Activated gamma-delta T cell treated with anti-CD3 and anti-CD28 coated beads, Interleukin-2, amount 50 U/mL, for 16 hours (primary cell): ENCODE measurements at regions not wholly inside any gene's neighbourhood (a gene's known extent, or its start where the extent isn't known, plus 50 kb on each side); places are given as distances from the start of the nearest gene placed in this dataset.

Experiments
- DNase-seq: peaks from one replicate; pipeline ENCODE4 v3.0.0-alpha.2; 2020; ENCODE audit warnings: low read depth

DNA sequence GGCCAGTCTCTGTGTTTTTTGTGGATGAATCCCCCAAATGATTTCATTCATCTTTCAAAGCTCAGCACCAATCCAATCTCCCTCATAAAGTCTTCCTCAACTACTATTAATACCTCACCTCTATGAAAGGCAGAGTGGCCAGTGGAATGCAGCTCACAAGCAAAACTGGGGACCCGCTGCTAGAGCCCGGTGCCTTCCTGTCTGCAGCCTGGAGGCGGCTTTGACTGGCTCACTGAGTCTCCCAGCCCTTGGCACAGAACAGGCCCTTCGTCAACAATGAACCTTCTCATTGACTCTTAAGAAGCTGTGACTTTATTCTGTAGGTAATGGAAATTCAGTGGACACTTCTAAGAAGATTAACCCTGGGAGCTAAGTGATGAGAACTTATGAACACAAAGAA, 86.8 kb upstream of the RAB4A start:
- DNase-seq, result no peak

DNA sequence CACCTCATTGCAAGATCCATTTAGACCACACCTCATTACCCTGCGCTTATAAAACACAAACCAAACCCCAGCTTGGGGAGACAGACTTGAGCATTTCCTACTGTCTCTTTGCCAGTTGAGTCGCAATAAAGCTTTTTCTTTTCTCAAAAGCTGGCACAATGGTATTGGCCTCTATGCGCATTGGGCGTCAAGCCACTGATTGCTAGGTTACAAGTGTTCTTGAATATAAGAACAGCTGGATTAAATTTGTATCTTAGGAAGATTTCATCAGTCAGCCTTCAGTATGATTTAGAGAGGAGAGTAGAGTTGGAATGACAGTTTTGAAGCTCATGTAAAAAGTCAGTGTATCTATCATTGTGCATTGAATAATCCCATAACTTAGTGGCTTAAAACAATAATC, 84.9 kb upstream of the RAB4A start:
- DNase-seq, result no peak

DNA sequence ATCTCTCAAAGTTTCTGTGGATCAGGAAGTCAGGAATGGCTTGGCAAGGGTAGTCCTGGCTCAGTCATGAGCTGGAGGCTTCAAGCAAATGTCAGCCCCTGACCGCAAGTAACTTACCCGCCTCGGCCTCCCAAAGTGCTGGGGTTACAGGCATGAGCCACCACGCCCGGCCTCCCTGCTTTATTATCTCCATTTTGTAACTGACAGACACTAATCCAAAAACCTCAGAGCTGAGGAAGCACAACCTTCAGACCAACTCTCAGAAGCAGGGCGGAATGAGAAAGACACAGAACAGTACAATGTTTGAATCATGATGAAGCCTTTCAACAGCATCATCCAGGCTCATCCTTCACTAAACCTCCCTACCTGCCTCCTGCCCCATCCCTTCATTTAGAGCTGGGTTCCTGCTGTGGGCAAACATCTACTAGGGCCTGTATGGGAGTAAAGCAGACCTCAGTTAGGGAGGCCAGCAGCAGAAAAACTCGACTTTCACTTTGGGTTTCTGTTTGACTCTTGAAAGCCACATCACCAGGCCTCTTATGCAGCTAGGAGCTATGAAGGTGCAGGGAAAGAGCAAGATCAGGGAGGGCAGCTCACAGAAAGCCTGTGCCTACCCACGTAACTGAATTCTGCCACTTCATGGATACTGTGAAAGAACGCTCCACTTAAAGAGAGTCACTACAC, 84.4 kb upstream of the RAB4A start:
- no peak for DNase-seq

DNA sequence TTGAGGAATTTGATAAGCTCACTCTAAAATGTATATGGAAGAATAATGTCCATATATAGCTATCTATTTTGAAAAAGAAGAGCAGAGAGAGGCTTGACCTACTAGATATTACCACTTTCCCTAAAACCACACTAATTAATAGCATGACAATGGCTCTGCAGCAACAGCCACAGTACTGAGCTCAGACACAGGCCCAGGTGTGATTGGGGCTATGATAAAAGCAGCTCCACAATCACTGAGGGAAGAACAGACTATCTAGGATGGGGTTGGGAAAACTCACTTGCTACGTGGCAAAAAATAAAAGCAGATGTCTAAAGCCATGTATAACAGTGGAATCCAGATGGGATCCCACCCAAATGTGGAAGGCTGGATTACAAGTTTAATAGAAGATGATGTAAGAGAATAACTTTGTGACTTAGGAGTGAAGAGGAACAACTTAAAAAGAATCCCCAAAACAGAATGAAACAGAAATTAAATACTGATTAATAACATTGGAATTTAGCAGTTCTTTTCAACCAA, 80.8 kb upstream of the RAB4A start:
- no peak for DNase-seq

DNA sequence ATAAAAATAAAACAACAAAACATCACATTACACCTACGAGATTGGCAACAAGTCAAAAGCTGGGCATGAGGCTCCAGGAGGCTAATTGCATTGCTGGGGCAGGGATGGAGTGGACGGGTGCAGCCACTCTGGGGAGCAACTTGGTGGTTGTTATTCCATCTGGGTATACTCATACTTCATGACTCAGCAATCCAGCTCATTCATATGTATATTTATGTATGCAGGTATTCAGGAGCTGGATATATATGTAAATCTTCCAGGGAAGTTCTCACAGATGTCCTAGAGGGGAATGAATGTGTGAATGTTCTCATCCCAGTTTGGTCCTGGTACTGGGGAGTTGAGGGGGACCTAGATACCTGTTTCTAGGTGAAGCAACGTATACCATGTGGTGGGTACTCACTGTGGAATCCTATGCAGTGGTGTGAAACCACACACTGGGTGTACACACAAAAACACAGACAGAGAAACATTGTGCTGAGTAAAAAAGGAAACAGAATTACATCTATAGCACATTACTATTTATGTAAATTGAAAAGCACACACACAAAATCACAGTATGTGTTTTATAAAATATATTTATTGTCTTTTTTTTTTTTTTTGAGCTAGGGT, 79.7 kb upstream of the RAB4A start:
- DNase-seq, result no peak

DNA sequence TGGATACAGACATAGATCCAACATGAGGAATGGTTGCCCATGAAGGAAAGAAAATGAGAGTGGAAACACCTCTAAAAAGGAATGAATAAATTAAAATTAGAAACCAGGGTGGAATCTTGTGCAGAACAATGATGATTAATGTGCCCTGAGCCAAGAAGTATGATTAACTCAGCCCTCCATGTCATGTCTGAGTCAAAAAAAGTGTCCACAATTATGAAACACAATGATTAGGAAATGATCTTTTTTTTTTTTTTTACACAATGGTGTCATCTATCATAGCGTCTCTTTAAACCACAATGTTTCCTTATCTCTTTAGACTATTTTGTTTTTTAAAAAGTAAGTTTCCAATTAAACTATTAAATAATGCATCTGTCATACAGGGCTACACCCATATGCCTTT, 78.9 kb upstream of the RAB4A start:
- no peak for DNase-seq

DNA sequence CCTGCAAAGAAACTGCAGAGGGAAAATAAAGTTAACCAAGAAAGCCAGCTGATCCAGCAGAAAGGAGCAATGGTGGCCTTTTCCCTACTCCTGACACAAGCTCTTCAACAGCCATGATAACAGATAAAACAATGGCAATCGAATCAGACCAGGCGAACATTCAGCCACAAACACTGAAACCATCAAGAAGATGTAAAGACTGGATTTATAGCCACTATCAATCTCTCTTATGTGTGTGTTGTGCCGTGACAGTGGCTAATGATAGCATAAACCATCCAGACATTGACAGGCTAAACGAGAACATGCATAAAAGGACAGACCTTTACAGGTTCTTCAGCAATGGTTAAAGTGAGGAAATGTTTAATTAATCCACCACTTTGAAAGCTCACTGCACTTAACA, 78.1 kb upstream of the RAB4A start:
- DNase-seq, result no peak

DNA sequence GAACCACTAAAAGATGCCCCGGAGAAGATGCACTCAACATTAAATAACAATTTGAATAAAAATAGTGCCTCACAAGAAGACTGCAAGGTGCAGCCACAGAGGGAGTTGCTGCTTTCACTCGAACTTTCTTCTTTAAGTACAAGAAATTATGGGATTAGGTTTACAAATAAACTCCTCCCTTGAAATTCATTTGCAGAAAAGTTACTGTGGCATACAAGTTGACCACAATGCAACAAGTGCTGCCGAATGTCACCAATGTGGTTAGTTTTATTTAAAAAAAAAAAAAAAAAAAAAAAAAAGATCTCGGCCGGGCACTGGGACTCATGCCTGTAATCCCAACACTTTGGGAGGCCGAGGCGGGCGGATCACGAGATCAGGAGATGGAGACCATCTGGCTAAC, 76.8 kb upstream of the RAB4A start:
- DNase-seq, result no peak

DNA sequence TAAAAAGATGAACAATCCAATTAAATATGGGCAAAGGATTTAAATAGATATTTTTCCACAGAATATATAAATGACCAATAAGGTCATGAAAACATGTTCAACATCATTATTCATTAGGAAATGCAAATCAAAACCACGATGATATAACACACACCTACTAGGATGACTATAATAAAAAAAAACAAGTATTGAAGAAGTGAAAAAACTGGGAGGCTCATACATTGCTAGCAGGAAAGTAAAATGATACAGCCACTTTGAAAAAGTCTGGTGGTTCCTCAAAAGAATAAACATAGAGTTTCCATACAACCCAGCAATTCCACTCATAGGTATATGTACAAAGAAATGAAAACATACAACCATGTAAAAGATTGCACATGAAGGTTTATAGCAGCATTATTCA, 75.7 kb upstream of the RAB4A start:
- no peak for DNase-seq

DNA sequence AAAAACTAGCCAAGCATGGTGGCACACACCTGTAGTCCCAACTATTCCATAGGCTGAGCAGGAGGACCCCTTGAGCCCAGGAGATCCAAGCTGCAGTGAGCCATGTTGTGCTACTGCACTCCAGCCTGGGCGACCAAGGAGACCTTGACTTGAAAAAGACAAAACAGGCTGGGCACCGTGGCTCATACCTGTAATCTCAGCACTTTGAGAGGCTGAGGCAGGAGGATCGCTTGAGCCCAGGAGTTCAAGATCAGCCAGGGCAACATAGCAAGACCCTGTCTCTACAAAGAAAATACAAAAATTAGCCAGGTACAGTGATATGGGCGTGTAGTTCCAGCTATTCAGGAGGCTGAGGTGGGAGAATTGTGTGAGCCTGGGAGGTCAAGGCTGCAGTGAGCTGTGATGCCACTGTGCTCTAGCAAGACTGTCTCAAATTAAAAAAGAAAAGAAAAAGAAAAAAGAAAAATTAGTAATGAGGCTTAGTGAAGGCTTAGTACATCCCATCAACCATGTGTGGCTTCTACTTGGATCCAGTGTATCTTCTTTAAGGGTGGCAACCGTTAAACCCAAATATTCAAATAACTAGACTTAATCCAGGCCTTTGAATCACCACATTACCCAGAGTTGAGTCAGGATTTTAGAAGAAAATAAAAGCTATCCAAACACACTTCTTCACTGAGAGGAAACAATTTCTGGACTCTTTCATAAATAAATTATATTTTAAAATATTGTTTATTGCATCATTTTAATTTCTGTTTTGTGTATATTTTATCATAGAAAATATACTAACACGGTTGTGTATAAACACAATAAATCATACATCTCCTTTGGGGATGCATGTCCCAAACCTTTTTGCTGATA, 74.3 kb upstream of the RAB4A start:
- DNase-seq, result no peak

DNA sequence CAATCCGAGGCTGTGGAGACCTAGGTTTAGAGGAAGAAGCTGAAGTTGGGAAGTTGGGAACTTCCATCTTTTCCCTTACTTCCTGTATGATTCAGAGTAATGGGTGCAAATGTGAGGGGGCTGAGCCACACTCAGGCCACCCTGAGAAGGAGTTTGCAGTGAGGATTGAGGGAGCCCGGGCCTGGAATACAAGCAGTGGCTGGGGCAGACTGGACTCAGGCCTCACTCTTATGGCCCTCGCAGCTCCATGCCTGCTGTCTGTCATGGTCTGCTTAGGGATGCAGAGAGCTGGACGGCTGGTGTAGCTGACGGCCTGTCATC, 73.7 kb upstream of the RAB4A start:
- DNase-seq, result no peak

DNA sequence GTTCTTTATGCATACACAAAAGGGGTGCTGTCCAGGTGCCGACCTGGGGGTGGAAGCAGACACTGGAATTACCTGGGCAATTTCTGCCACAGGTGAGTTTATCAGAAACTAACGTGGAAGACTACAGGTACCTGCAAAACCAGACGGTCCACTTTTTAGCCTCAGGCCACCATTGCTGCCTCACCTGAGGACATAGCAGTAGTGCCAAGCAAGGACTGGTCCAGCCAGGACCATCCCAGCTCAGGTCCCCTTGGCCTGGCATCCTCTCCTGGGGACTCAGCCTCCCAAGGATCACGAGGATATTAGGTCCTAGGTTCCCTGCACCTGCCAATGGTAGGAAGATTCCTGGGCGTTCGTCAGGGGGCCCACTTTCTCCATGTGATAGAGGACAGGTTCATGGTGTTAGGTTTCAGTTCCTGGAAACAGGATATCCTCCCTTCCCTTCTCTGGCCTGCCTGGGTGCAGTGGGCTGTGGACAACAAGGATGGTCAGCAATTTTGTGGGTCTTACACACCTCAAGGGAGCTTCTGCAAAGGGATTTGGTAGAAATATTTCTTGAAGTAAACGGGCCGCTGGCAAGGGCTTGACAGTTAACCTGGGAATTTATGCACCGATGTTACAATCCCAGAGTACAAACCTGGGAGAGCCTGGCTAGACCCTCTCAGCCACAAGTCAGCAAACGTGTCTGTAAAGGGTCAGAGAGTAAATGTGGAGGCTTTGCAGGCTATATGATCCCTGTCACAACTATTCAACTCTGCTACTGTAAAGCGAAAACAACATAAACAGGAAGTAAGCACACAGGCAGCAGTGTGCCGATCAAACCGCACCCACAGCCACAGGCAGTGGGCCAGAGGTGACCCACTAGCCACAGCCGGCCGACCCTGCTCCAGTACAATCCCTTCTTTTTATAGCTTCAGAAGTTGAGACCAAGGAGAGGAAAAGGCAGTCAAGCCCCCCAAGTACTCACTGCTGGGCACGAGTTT, 71.4 kb upstream of the RAB4A start:
- no peak for DNase-seq

DNA sequence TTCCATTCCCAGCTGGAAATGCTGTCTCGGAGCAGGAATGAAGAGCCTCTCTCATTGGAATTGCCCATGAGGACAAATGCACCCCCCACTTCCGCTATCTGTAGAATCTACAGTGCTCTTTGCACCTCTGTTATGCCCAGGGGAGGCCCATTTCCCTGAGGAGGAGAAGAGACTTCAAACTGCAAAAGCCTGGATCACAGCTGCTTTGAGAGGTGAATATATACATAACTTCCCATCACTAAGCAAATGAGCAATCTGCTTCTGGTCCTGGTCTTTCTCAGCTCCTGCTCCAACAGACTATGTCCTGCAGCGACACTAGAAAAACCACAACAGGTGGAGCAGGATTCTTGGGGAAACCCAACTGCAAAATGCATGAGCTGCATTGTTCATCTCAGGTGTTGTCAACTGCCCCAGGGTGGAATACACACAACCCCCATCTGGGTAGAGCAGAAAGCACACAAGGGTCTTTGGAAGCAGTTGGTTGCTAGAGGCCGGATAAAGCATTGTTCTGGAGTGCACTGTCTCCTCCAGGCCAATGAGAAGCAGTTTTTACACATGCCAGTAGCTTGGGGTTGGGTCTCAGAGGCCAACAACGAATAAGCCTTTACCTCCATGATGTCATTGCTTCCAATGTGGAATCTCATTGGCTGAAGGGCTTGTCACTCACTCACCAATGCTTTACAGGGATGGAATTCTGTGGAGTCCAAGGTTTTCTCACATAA, 67.7 kb upstream of the RAB4A start:
- no peak for DNase-seq

DNA sequence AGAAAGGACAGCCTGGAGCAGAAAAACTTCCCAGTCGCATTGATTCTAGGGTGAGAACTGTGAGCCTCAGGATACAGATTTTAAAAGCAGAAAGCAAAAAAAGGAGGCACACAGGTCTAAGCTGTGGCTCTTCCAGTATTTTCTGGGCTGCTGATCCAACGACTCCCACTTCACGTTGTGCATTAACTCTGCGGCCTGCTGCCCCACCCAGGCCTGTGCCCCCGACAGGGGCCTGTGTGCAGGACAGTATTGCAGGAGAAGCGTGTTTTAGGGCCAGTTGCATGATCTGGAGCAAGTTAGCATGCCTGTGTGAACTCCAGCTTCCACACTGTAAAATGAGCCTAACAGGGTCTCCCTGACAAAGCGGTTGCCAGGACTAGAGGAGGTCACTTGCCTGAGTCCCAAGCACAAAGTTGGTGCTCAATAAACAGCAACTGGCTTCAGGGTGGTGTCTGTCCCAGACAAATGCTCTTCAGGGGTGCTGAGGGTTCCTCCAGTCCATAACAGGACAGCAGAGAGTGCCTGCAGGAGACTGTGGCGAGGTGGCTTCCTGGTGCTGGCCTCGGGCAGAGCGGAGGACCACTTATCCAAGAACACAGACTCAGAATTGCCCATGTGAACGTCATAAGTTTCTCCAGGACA, 66.8 kb upstream of the RAB4A start:
- no peak for DNase-seq

DNA sequence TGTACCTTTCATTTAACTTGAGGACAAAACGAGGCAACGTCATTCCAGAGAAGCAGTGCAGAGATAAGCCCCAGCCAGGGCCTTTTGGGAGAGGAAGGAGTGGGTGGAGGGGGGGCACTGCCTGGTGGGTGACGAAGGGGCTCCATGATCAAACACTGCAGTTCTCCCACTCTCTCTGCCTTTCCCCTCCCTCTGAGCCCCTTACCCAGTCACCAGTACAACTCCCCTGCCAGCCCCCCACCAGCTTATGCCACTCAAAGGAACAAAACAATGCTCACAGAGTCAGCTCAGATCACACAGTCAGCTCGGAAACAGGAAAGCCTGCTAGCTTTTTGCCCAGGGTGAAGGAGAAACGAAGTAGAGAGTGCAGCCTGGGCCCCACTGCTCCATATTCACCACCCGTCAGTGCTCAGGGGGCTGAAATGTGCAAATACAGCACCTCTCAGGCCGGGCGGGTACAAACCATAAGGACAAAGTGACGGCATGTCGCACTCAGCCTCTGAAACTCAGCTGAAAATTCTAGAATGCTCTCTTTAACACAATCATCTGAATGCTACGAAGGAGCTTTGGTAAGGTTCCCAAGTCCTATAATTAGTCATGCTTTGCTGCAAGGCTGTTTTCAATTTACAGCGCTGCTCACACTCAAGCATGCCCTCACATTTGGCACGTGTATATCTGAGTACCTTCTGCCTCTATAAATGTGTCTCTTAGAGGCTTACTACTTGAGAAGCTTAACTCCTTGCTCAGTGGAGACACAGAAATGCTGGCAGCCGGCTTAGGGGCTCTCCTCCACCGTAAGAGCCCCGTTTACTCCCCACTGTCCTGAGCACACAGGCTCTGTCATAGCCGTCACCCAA, 65.8 kb upstream of the RAB4A start:
- no peak for DNase-seq

DNA sequence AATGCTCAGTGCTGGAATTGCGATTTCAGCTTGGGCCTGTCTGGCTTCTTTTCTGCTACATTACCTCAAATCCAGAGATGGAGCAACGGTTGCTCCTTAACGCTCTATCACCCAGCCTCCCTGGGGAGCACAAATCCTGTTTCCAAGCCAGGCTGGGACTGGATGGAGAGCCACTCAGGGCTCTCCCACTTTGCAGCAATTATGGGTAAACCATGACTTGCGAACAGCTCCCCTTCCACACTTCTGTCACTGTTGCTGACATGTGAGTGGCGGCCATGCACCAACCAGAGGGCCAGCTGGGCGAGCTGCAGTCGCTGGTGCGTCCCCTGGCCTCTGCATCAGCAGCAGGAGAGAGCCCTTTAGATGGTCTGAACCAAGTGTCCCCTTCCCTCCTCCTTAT, 65.1 kb upstream of the RAB4A start:
- no peak for DNase-seq

DNA sequence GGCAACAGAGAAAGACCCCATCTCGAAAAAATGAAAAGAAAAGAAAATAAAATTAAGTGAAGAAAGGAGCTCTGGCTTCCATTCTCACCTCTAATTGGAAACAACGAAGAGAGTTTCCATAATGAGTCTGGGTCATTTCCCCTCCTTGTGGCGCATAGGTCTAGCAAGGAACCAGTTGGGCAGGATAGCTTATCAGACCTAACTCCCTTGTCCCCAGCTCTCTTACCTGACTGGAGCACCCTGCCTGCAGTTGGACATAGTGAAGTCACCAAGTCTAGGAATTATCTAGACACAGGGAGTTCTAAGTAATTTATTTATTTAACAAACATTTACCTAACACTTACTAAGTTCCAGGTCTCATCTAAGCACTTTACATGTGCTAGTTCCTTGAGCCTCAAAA, 63.0 kb upstream of the RAB4A start:
- no peak for DNase-seq

DNA sequence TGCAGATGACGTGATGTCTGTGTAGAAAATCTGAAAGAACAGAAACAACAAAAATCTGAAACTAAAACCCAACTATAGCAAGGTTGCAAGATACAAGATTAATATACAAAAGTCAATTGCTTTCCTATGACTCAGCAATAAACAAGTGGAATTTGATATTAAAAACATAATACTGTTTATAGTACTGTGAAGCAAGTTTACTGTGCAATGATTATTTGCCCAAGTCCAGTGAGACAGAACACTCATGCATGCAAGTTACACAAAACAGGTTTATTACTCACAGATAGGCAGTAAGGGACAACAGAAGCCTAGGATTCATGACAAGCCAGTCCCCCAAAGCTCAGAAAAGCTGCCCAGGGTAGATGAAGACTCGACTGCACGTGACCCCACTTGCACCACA, 62.4 kb upstream of the RAB4A start:
- no peak for DNase-seq

DNA sequence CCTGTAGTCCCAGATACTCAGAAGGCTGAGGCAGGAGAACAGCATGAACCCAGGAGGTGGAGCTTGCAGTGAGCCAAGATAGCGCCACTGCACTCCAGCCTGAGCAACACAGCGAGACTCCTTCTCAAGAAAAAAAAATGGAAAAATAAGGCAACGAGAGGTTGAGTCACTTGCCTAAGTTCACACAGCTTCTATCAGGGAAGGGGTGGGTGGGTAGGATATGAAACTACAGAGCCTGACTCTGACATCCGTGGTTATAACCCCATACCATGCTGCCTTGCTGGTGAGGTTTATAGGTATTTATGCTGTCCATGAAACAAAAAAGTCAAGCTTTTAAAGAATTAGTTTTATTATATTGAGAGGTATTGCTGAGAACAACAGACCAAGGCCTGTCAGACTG, 61.5 kb upstream of the RAB4A start:
- no peak for DNase-seq

DNA sequence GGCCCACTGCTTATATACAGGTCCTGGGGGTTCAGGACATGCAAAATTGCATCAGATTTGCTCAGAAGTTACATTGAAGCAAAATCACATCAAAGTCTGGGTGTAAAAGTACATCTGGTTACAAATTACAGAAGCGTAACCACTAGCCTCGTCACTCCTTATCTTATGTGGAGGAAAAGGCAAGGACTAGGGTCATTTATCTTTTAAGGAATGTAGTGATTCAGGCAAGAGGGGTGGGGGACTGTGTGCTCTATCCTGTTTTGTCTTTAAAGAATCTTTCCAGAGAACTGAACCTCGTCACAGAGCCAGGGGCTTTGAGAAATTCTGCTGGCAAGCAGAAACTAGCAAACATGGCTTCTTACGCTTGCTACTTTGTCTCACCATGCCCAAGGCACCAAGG, 61.1 kb upstream of the RAB4A start:
- DNase-seq, result no peak
